ENCODE measurements at regions not wholly inside any gene's neighbourhood (a gene's known extent, or its start where the extent isn't known, plus 50 kb on each side); places are given as distances from the start of the nearest gene placed in this dataset.

GRCh38 chr13:39946769-39947168 lies 291.3 kb downstream of the COG6 start:
- TF ChIP-seq EZH2 (IDR thresholded peaks at IDR 0.05; ENCODE audit: low read length) (no peak), CTCF (optimal IDR thresholded peaks at IDR 0.05 in 1 of 3, IDR thresholded peaks at IDR 0.05 in 1 of 3, conservative IDR thresholded peaks at IDR 0.05 in 1 of 3; ENCODE audit: extremely low read depth in 1 of 3, insufficient read depth in 2 of 3, low read length in 3 of 3) (no peak)
- H2AFZ ChIP-seq (ENCODE audit: control insufficient read depth, low read length), result no peak overlapping the region
- no peaks in the 10 kb centered on the region for H3K36me3 ChIP-seq (ENCODE audit: control insufficient read depth in 2 of 2, extremely low read depth in 1 of 2, insufficient read depth in 2 of 2, low read length in 2 of 2)
- no peak overlapping the region for H3K4me3 ChIP-seq (ENCODE audit: control insufficient read depth in 2 of 3, extremely low read depth in 1 of 3, insufficient read depth in 2 of 3, low read depth in 1 of 3, low read length in 3 of 3)
- H3K9ac ChIP-seq (ENCODE audit: control insufficient read depth, extremely low read depth, insufficient read depth, low read length), result no peak overlapping the region
- H4K20me1 ChIP-seq (ENCODE audit: control insufficient read depth, extremely low read depth, insufficient read depth, low read length), result no peaks in the 10 kb centered on the region
- H3K9me3 ChIP-seq (ENCODE audit: control insufficient read depth, low read depth, low read length), result no peaks in the 10 kb centered on the region
- H3K9me1 ChIP-seq (ENCODE audit: control insufficient read depth, extremely low read depth, insufficient read depth, low read length), result no peaks in the 10 kb centered on the region
- H3K79me2 ChIP-seq (ENCODE audit: control insufficient read depth, insufficient read depth, low read length), result no peaks in the 10 kb centered on the region
- no peak for DNase-seq (ENCODE audit: low read depth, low spot score)
- no peak overlapping the region for H3K4me2 ChIP-seq (ENCODE audit: control insufficient read depth, extremely low read depth, insufficient read depth, low read depth, low read length)
- no peak overlapping the region for H3K27ac ChIP-seq (ENCODE audit: control insufficient read depth, insufficient read depth, low read length)
- peaks cover 6% of the 10 kb centered on the region for H3K4me1 ChIP-seq (ENCODE audit: control insufficient read depth, extremely low read depth, insufficient read depth, low read length)
- no peaks in the 10 kb centered on the region for H3K27me3 ChIP-seq (ENCODE audit: control insufficient read depth, extremely low read depth, insufficient read depth, low read length)
- no peak for FAIRE-seq
- dilution Hi-C loops (cut with MboI; ENCODE audit: extremely low pct_ligation_motif_present, low sequenced_read_pairs), result no loop called here

GRCh38 chr13:39951301-39951700 lies 295.8 kb downstream of the COG6 start:
- Histone ChIP-seq H3K27me3 (ENCODE audit: control insufficient read depth, extremely low read depth, insufficient read depth, low read length) (no peaks in the 10 kb centered on the region), H2AFZ (ENCODE audit: control insufficient read depth, low read length) (no peak overlapping the region), H3K9me1 (ENCODE audit: control insufficient read depth, extremely low read depth, insufficient read depth, low read length) (no peaks in the 10 kb centered on the region), H3K9ac (ENCODE audit: control insufficient read depth, extremely low read depth, insufficient read depth, low read length) (no peak overlapping the region), H3K79me2 (ENCODE audit: control insufficient read depth, insufficient read depth, low read length) (no peaks in the 10 kb centered on the region), H3K36me3 (ENCODE audit: control insufficient read depth in 2 of 2, extremely low read depth in 1 of 2, insufficient read depth in 2 of 2, low read length in 2 of 2) (no peaks in the 10 kb centered on the region), H3K4me2 (ENCODE audit: control insufficient read depth, extremely low read depth, insufficient read depth, low read depth, low read length) (no peak overlapping the region), H3K9me3 (ENCODE audit: control insufficient read depth, low read depth, low read length) (no peaks in the 10 kb centered on the region), H3K4me3 (ENCODE audit: control insufficient read depth in 2 of 3, extremely low read depth in 1 of 3, insufficient read depth in 2 of 3, low read depth in 1 of 3, low read length in 3 of 3) (no peak overlapping the region), H3K27ac (ENCODE audit: control insufficient read depth, insufficient read depth, low read length) (no peak overlapping the region), H3K4me1 (ENCODE audit: control insufficient read depth, extremely low read depth, insufficient read depth, low read length) (no peaks in the 10 kb centered on the region), H4K20me1 (ENCODE audit: control insufficient read depth, extremely low read depth, insufficient read depth, low read length) (no peaks in the 10 kb centered on the region)
- FAIRE-seq, result no peak
- dilution Hi-C loops (cut with MboI; ENCODE audit: extremely low pct_ligation_motif_present, low sequenced_read_pairs), result no loop called here
- TF ChIP-seq CTCF (optimal IDR thresholded peaks at IDR 0.05 in 1 of 3, IDR thresholded peaks at IDR 0.05 in 1 of 3, conservative IDR thresholded peaks at IDR 0.05 in 1 of 3; ENCODE audit: extremely low read depth in 1 of 3, insufficient read depth in 2 of 3, low read length in 3 of 3) (no peak), EZH2 (IDR thresholded peaks at IDR 0.05; ENCODE audit: low read length) (no peak)
- DNase-seq (ENCODE audit: low read depth, low spot score), result no peak

Data from keratinocyte (primary cell).